Fibroblast of lung (primary cell): ENCODE measurements at regions not wholly inside any gene's neighbourhood (a gene's known extent, or its start where the extent isn't known, plus 50 kb on each side); places are given as distances from the start of the nearest gene placed in this dataset.

ENCODE experiments used
- CTCF ChIP-seq, 2 donors: IDR thresholded peaks in 1 of 2; conservative IDR thresholded peaks in 1 of 2; 1 replicate in 1 of 2; 2 replicates in 1 of 2; pipeline ENCODE4 v1.5.1; 2011 to 2012; ENCODE audit warnings: low read length in 2 of 2, control low read depth in 1 of 2, inconsistent platforms in 1 of 2, low read depth in 1 of 2, mild to moderate bottlenecking in 1 of 2
- EZH2 ChIP-seq: IDR thresholded peaks from 2 replicates; pipeline ENCODE4 v1.5.1; 2012; ENCODE audit warnings: low read length, control low read depth, mild to moderate bottlenecking; ENCODE audit errors: missing control alignments

DNA sequence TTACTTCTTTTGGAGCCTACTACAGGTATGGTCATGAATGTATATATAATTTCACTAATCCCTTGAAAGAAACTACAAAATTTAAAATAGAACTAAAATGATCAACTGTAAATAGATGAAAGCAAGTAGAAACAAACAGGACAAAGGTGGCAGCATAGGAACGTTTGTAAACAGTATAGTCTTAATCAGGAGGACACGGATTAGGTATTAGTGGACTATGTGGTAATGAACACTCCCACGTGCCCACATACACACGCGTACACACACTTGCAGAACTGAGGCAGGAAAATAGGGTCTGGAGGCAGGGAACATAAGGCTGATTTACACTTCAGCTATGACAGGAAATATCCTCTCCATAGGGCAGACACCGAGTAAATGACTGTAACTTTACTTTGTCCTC lies 1397.8 kb downstream of the NCAM2 start:
- TF ChIP-seq EZH2: no peak
- TF ChIP-seq CTCF (conservative IDR thresholded peaks at IDR 0.05 in 1 of 2, IDR thresholded peaks at IDR 0.05 in 1 of 2; ENCODE audit: low read depth in 1 of 2, low read length in 2 of 2): no peak
